KMS-11 (cell line): ENCODE measurements at regions not wholly inside any gene's neighbourhood (a gene's known extent, or its start where the extent isn't known, plus 50 kb on each side); places are given as distances from the start of the nearest gene placed in this dataset.

Source experiments
- H2AFZ ChIP-seq: fragments of 200-600 bp; sonication (generic); 2 replicates; pipeline ENCODE4 v1.6.1; 2016; ENCODE audit warnings: antibody characterized with exemption, mixed run types, low read depth
- H3K27ac ChIP-seq: fragments of 200-600 bp; sonication (generic); 2 replicates; pipeline ENCODE4 v1.6.1; 2016; ENCODE audit warnings: mild to moderate bottlenecking, mixed run types
- H3K27me3 ChIP-seq: fragments of 200-600 bp; sonication (generic); 2 replicates; pipeline ENCODE4 v1.6.1; 2017; ENCODE audit warnings: mild to moderate bottlenecking, low read depth, mixed run types, moderate library complexity; ENCODE audit not compliant: insufficient read depth
- H3K36me3 ChIP-seq: fragments of 200-600 bp; sonication (generic); 2 replicates; pipeline ENCODE4 v1.6.1; 2017; ENCODE audit warnings: mild to moderate bottlenecking, mixed run types; ENCODE audit not compliant: insufficient read depth
- H3K4me1 ChIP-seq: fragments of 200-600 bp; sonication (generic); 2 replicates; pipeline ENCODE4 v1.6.1; 2016; ENCODE audit warnings: mild to moderate bottlenecking, low read depth, mixed run types; ENCODE audit not compliant: poor library complexity, severe bottlenecking
- H3K4me2 ChIP-seq: fragments of 200-600 bp; sonication (generic); 2 replicates; pipeline ENCODE4 v1.7.0; 2016; ENCODE audit warnings: mild to moderate bottlenecking, mixed run types
- H3K4me3 ChIP-seq: fragments of 200-600 bp; sonication (generic); IDR thresholded peaks from 2 replicates; pipeline ENCODE4 v1.6.1; 2017; ENCODE audit warnings: low read depth, low read length, mixed read lengths; ENCODE audit not compliant: insufficient read depth
- H3K79me2 ChIP-seq: fragments of 200-600 bp; sonication (generic); 2 replicates; pipeline ENCODE4 v1.6.1; 2016; ENCODE audit warnings: low read depth, mixed run types; ENCODE audit not compliant: insufficient read depth
- H3K9ac ChIP-seq: fragments of 200-600 bp; sonication (generic); 2 replicates; pipeline ENCODE4 v1.6.1; 2016; ENCODE audit warnings: mild to moderate bottlenecking, mixed run types
- H4K20me1 ChIP-seq: fragments of 200-600 bp; sonication (generic); 2 replicates; pipeline ENCODE4 v1.6.1; 2016; ENCODE audit warnings: mild to moderate bottlenecking, mixed run types; ENCODE audit not compliant: insufficient read depth
- TF ChIP-seq, protein P1 (sequence below): fragments of 200-600 bp; sonication (generic); conservative IDR thresholded peaks from 2 replicates; pipeline ENCODE4 v1.6.1; 2017; ENCODE audit warnings: low read depth, mild to moderate bottlenecking, antibody characterized with exemption, low read length, moderate library complexity, mixed read lengths

GRCh38 chr2:180571559-180571958 lies 408.8 kb upstream of the UBE2E3 start:
- no peaks in the 10 kb centered on the region for H4K20me1 ChIP-seq
- no peak overlapping the region for H3K4me3 ChIP-seq
- no peak overlapping the region for H2AFZ ChIP-seq
- no peak overlapping the region for H3K4me2 ChIP-seq
- no peaks in the 10 kb centered on the region for H3K27me3 ChIP-seq
- TF ChIP-seq, protein P1, sequence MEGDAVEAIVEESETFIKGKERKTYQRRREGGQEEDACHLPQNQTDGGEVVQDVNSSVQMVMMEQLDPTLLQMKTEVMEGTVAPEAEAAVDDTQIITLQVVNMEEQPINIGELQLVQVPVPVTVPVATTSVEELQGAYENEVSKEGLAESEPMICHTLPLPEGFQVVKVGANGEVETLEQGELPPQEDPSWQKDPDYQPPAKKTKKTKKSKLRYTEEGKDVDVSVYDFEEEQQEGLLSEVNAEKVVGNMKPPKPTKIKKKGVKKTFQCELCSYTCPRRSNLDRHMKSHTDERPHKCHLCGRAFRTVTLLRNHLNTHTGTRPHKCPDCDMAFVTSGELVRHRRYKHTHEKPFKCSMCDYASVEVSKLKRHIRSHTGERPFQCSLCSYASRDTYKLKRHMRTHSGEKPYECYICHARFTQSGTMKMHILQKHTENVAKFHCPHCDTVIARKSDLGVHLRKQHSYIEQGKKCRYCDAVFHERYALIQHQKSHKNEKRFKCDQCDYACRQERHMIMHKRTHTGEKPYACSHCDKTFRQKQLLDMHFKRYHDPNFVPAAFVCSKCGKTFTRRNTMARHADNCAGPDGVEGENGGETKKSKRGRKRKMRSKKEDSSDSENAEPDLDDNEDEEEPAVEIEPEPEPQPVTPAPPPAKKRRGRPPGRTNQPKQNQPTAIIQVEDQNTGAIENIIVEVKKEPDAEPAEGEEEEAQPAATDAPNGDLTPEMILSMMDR: no peak
- no peaks in the 10 kb centered on the region for H3K4me1 ChIP-seq
- H3K79me2 ChIP-seq: no peaks in the 10 kb centered on the region
- H3K36me3 ChIP-seq: no peaks in the 10 kb centered on the region
- H3K9ac ChIP-seq: no peak overlapping the region
- no peak overlapping the region for H3K27ac ChIP-seq

DNA sequence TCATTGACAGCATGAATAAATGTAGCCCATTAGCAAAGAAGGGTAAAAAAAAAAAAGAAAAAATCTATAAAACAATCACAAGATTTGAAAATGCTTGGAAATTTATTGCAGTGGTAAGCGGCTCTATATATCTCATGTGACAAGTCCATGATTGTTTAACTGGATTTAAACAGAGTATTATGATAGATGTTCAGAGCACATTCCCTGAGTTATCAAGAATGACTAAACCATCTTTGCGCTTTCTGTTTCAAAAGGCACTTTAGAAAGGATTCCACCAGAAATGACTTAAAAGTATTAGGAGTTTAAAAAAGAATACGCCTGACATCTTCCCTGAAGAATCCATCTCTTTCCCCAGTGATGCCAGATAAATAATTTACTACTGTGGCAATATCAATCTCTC lies 409.5 kb upstream of the UBE2E3 start:
- H2AFZ ChIP-seq: no peak overlapping the region
- H3K4me2 ChIP-seq: no peak overlapping the region
- TF ChIP-seq, protein P1: no peak
- H3K27ac ChIP-seq: no peak overlapping the region
- no peaks in the 10 kb centered on the region for H4K20me1 ChIP-seq
- H3K79me2 ChIP-seq: no peaks in the 10 kb centered on the region
- no peak overlapping the region for H3K9ac ChIP-seq
- H3K4me3 ChIP-seq: no peak overlapping the region
- no peaks in the 10 kb centered on the region for H3K27me3 ChIP-seq
- no peaks in the 10 kb centered on the region for H3K36me3 ChIP-seq
- H3K4me1 ChIP-seq: no peaks in the 10 kb centered on the region

DNA sequence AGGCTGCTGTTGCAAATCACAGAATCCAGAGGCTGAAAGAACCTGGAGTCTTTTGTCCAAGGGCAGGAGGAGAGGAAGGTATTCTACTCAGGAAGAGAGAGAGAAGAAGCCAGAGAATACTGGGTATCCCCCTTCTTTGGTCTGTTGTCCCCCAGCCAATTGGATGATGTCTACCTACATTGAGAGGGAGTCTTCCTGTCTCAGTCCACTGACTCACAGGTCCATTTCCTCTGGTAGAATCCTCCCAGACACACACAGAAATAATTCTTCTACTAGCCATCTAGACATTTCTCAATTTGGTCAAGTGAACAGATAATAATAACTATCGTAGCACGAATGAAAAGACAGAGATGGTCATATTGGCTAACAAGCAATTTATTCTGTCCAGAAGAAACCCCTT lies 416.4 kb upstream of the UBE2E3 start:
- no peak overlapping the region for H3K27ac ChIP-seq
- H4K20me1 ChIP-seq: no peaks in the 10 kb centered on the region
- H3K4me1 ChIP-seq: no peaks in the 10 kb centered on the region
- H3K9ac ChIP-seq: no peak overlapping the region
- no peaks in the 10 kb centered on the region for H3K79me2 ChIP-seq
- no peak overlapping the region for H3K4me2 ChIP-seq
- TF ChIP-seq, protein P1: no peak
- H3K4me3 ChIP-seq: no peak overlapping the region
- H3K27me3 ChIP-seq: no peaks in the 10 kb centered on the region
- H2AFZ ChIP-seq: no peak overlapping the region
- no peaks in the 10 kb centered on the region for H3K36me3 ChIP-seq

DNA sequence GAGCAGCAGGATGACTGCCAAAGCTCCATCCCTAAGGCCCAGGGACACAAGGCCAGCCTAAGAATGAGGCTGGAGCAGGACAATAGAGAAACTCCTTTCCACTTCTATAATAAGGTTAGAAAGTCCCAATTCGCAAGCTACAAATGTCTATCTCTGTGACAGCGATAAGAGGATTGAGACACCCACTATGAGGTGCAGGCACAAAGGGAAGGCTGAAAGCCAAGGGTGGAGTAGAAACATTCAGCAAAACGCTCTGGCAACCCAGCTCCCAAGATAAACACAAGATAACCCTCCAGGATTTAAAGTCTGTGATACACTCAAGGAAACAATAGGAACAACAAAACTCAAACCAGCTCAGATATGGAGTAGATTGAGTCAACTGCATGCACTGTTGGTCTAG lies 418.0 kb upstream of the UBE2E3 start:
- Histone ChIP-seq H3K4me3 (no peak overlapping the region), H3K9ac (no peak overlapping the region), H3K79me2 (no peaks in the 10 kb centered on the region), H3K27me3 (no peaks in the 10 kb centered on the region), H2AFZ (no peak overlapping the region), H4K20me1 (no peaks in the 10 kb centered on the region), H3K4me2 (no peak overlapping the region), H3K36me3 (no peaks in the 10 kb centered on the region), H3K27ac (no peak overlapping the region), H3K4me1 (no peaks in the 10 kb centered on the region)
- TF ChIP-seq, protein P1: no peak

- H3K4me1 ChIP-seq: no peaks in the 10 kb centered on the region
- H3K27ac ChIP-seq: no peak overlapping the region
- no peak overlapping the region for H3K9ac ChIP-seq
- H2AFZ ChIP-seq: no peak overlapping the region
- H3K4me3 ChIP-seq: no peak overlapping the region
- H3K27me3 ChIP-seq: no peaks in the 10 kb centered on the region
- TF ChIP-seq, protein P1: no peak
- no peaks in the 10 kb centered on the region for H4K20me1 ChIP-seq
- no peaks in the 10 kb centered on the region for H3K36me3 ChIP-seq
- no peaks in the 10 kb centered on the region for H3K79me2 ChIP-seq
- H3K4me2 ChIP-seq: no peak overlapping the region
Measured at GRCh38 chr2:180559771-180560170, 420.6 kb upstream of the UBE2E3 start.
